Kidney capillary endothelial cell (primary cell): ENCODE measurements at regions not wholly inside any gene's neighbourhood (a gene's known extent, or its start where the extent isn't known, plus 50 kb on each side); places are given as distances from the start of the nearest gene placed in this dataset.
"Not testable (repeated sequence)": the region's sequence is repeated elsewhere in the genome, so short reads cannot be mapped to it uniquely, and the experiment has no call there.

Source experiments
- DNase-seq: peaks from one replicate; pipeline ENCODE4 v3.0.0-alpha.2; 2018; ENCODE audit warnings: low spot score

GRCh38 chr2:150107170-150107569 lies 380.3 kb downstream of the RND3 start:
- DNase-seq = no peak

GRCh38 chr2:150101947-150102346 lies 385.5 kb downstream of the RND3 start:
- no peak for DNase-seq

GRCh38 chr2:150100834-150101233 lies 386.6 kb downstream of the RND3 start:
- DNase-seq = no peak

GRCh38 chr2:150100336-150100735 lies 387.1 kb downstream of the RND3 start:
- no peak for DNase-seq

- DNase-seq = no peak
These were observed 387.7 kb downstream of the RND3 start for GRCh38 chr2:150099805-150100204.

GRCh38 chr2:150097901-150098531 lies 389.5 kb downstream of the RND3 start:
- no peak for DNase-seq

- DNase-seq = no peak
These were observed 390.1 kb downstream of the RND3 start for GRCh38 chr2:150097402-150097801.

GRCh38 chr2:150095361-150096095 lies 391.9 kb downstream of the RND3 start:
- no peak for DNase-seq

- DNase-seq = no peak
These were observed 395.6 kb downstream of the RND3 start for GRCh38 chr2:150091846-150092245.

- DNase-seq = no peak
These were observed 397.4 kb downstream of the RND3 start for GRCh38 chr2:150090031-150090430.

- no peak for DNase-seq
These were observed 398.9 kb downstream of the RND3 start for GRCh38 chr2:150088538-150088937.

GRCh38 chr2:150085478-150085877 lies 402.0 kb downstream of the RND3 start:
- DNase-seq = no peak

- DNase-seq = peak; percentile 72
These were observed 405.5 kb downstream of the RND3 start for GRCh38 chr2:150081775-150082481.

- peak; percentile 43 for DNase-seq
These were observed 411.2 kb downstream of the RND3 start for GRCh38 chr2:150076281-150076680.

GRCh38 chr2:150075831-150076230 lies 411.6 kb downstream of the RND3 start:
- DNase-seq = peak; percentile 79

- DNase-seq = no peak
These were observed 421.0 kb downstream of the RND3 start for GRCh38 chr2:150066490-150066889.

- DNase-seq = no peak
These were observed 423.4 kb downstream of the RND3 start for GRCh38 chr2:150063931-150064548.

GRCh38 chr2:150063432-150063889 lies 424.0 kb downstream of the RND3 start:
- peak; percentile 88 for DNase-seq

GRCh38 chr2:150062416-150062815 lies 425.1 kb downstream of the RND3 start:
- DNase-seq = no peak

GRCh38 chr2:150060341-150060740 lies 427.1 kb downstream of the RND3 start:
- DNase-seq = no peak

- not testable (repeated sequence) for DNase-seq
These were observed 427.8 kb downstream of the RND3 start for GRCh38 chr2:150059676-150060075.

GRCh38 chr2:150052457-150052856 lies 435.0 kb downstream of the RND3 start:
- no peak for DNase-seq

GRCh38 chr2:150051004-150051403 lies 436.5 kb downstream of the RND3 start:
- no peak for DNase-seq
